Activated naive CD4-positive, alpha-beta T cell treated with anti-CD3 and anti-CD28 coated beads, Interleukin-2, amount 50 U/mL, for 72 hours (primary cell): ENCODE measurements at regions not wholly inside any gene's neighbourhood (a gene's known extent, or its start where the extent isn't known, plus 50 kb on each side); places are given as distances from the start of the nearest gene placed in this dataset.
"Not testable (repeated sequence)": the region's sequence is repeated elsewhere in the genome, so short reads cannot be mapped to it uniquely, and the experiment has no call there.

Experiments used
- ATAC-seq, 2 donors: fragments of 150-1000 bp; cut with Tn5 transposase; 2 replicates each; pipeline ENCODE4 v1.10.0; 2021; ENCODE audit warnings: mild to moderate bottlenecking in 2 of 2, moderate library complexity in 2 of 2
- DNase-seq, 2 donors: peaks; one replicate each; pipeline ENCODE4 v3.0.0; 2021 to 2022; ENCODE audit warnings: low spot score in 2 of 2
- H3K27ac Mint-ChIP-seq, 2 donors: one replicate each; pipeline ENCODE4 v1.8.0; 2022; ENCODE audit warnings: mild to moderate bottlenecking in 2 of 2, mixed read lengths in 2 of 2
- H3K36me3 Mint-ChIP-seq, 2 donors: one replicate each; pipeline ENCODE4 v1.8.0; 2022; ENCODE audit warnings: mixed read lengths in 2 of 2
- H3K9me3 Mint-ChIP-seq, 2 donors: one replicate each; pipeline ENCODE4 v1.8.0; 2022; ENCODE audit warnings: mixed read lengths in 2 of 2

- Mint-ChIP-seq H3K27ac (no peak overlapping the region), H3K9me3 (no peaks in the 10 kb centered on the region), H3K36me3 (no peaks in the 10 kb centered on the region)
- ATAC-seq (no peak), DNase-seq (no peak)
Observed at GRCh38 chr10:130926442-130926841, 385.1 kb downstream of the TCERG1L start.

GRCh38 chr10:130927157-130927556 lies 384.4 kb downstream of the TCERG1L start:
- Mint-ChIP-seq H3K27ac (no peak overlapping the region), H3K9me3 (no peaks in the 10 kb centered on the region), H3K36me3 (no peaks in the 10 kb centered on the region)
- ATAC-seq (peak in 1 of 2 donors; percentile 55), DNase-seq (no peak)

GRCh38 chr10:130928306-130928705 lies 383.2 kb downstream of the TCERG1L start:
- DNase-seq (no peak), ATAC-seq (no peak)
- Mint-ChIP-seq H3K36me3 (no peaks in the 10 kb centered on the region), H3K27ac (no peak overlapping the region), H3K9me3 (no peaks in the 10 kb centered on the region)

GRCh38 chr10:130929422-130930325 lies 381.8 kb downstream of the TCERG1L start:
- H3K36me3 Mint-ChIP-seq = no peaks in the 10 kb centered on the region
- DNase-seq (no peak), ATAC-seq (no peak)
- H3K9me3 Mint-ChIP-seq = no peaks in the 10 kb centered on the region
- H3K27ac Mint-ChIP-seq = no peak overlapping the region

- H3K9me3 Mint-ChIP-seq = no peaks in the 10 kb centered on the region
- DNase-seq (no peak), ATAC-seq (no peak)
- no peaks in the 10 kb centered on the region for H3K36me3 Mint-ChIP-seq
- no peak overlapping the region for H3K27ac Mint-ChIP-seq
Observed at GRCh38 chr10:130930821-130931220, 380.7 kb downstream of the TCERG1L start.

GRCh38 chr10:130931256-130931655 lies 380.3 kb downstream of the TCERG1L start:
- no peak for DNase-seq
- ATAC-seq = no peak
- Mint-ChIP-seq H3K9me3 (no peaks in the 10 kb centered on the region), H3K36me3 (no peaks in the 10 kb centered on the region), H3K27ac (no peak overlapping the region)

GRCh38 chr10:130932326-130933007 lies 379.1 kb downstream of the TCERG1L start:
- ATAC-seq = no peak
- no peaks in the 10 kb centered on the region for H3K36me3 Mint-ChIP-seq
- DNase-seq = no peak
- no peak overlapping the region for H3K27ac Mint-ChIP-seq
- H3K9me3 Mint-ChIP-seq = no peaks in the 10 kb centered on the region

- H3K36me3 Mint-ChIP-seq = no peaks in the 10 kb centered on the region
- DNase-seq = no peak
- H3K9me3 Mint-ChIP-seq = no peaks in the 10 kb centered on the region
- H3K27ac Mint-ChIP-seq = no peak overlapping the region
- no peak for ATAC-seq
Observed at GRCh38 chr10:130933008-130933390, 378.5 kb downstream of the TCERG1L start.

- ATAC-seq (no peak), DNase-seq (no peak)
- Mint-ChIP-seq H3K36me3 (no peaks in the 10 kb centered on the region), H3K9me3 (no peaks in the 10 kb centered on the region), H3K27ac (no peak overlapping the region)
Observed at GRCh38 chr10:130934293-130935127, 377.0 kb downstream of the TCERG1L start.

- DNase-seq (no peak), ATAC-seq (no peak)
- H3K36me3 Mint-ChIP-seq = no peaks in the 10 kb centered on the region
- no peak overlapping the region for H3K27ac Mint-ChIP-seq
- H3K9me3 Mint-ChIP-seq = no peaks in the 10 kb centered on the region
Observed at GRCh38 chr10:130935128-130935439, 376.4 kb downstream of the TCERG1L start.

GRCh38 chr10:130935897-130936550 lies 375.5 kb downstream of the TCERG1L start:
- Mint-ChIP-seq H3K36me3 (no peaks in the 10 kb centered on the region), H3K9me3 (no peaks in the 10 kb centered on the region)

GRCh38 chr10:130936851-130937250 lies 374.7 kb downstream of the TCERG1L start:
- no peaks in the 10 kb centered on the region for H3K9me3 Mint-ChIP-seq
- ATAC-seq (no peak), DNase-seq (no peak)
- no peak overlapping the region for H3K27ac Mint-ChIP-seq
- no peaks in the 10 kb centered on the region for H3K36me3 Mint-ChIP-seq

More at GRCh38 chr10:130935897-130936550, 375.5 kb downstream of the TCERG1L start:
- no peak for DNase-seq
- no peak for ATAC-seq
- H3K27ac Mint-ChIP-seq = no peak overlapping the region

GRCh38 chr10:130938051-130938450 lies 373.5 kb downstream of the TCERG1L start:
- H3K36me3 Mint-ChIP-seq = no peaks in the 10 kb centered on the region
- ATAC-seq = no peak

GRCh38 chr10:130938891-130939290 lies 372.6 kb downstream of the TCERG1L start:
- not testable (repeated sequence) for DNase-seq, H3K27ac Mint-ChIP-seq, H3K36me3 Mint-ChIP-seq, H3K9me3 Mint-ChIP-seq, ATAC-seq

More at GRCh38 chr10:130938051-130938450, 373.5 kb downstream of the TCERG1L start:
- Mint-ChIP-seq H3K9me3 (no peaks in the 10 kb centered on the region), H3K27ac (no peak overlapping the region)
- DNase-seq = no peak

GRCh38 chr10:130941886-130942285 lies 369.6 kb downstream of the TCERG1L start:
- DNase-seq = no peak
- Mint-ChIP-seq H3K36me3 (no peaks in the 10 kb centered on the region), H3K9me3 (no peaks in the 10 kb centered on the region), H3K27ac (no peak overlapping the region)
- ATAC-seq = no peak

- ATAC-seq (no peak), DNase-seq (no peak)
- no peak overlapping the region for H3K27ac Mint-ChIP-seq
- H3K36me3 Mint-ChIP-seq = no peaks in the 10 kb centered on the region
- no peaks in the 10 kb centered on the region for H3K9me3 Mint-ChIP-seq
Observed at GRCh38 chr10:130952086-130952485, 359.4 kb downstream of the TCERG1L start.
